ENCODE measurements at regions not wholly inside any gene's neighbourhood (a gene's known extent, or its start where the extent isn't known, plus 50 kb on each side); places are given as distances from the start of the nearest gene placed in this dataset.

- no peak for DNase-seq (ENCODE audit: low spot score)
Observed at GRCh38 chr4:131044368-131044767, 1948.4 kb downstream of the C4orf33 start.

GRCh38 chr4:131046821-131047220 is 1950.9 kb downstream of the C4orf33 start:
- DNase-seq (ENCODE audit: low spot score) = no peak

- no peak for DNase-seq (ENCODE audit: low spot score)
Observed at GRCh38 chr4:131052646-131053045, 1956.7 kb downstream of the C4orf33 start.

GRCh38 chr4:131054489-131055019 is 1958.6 kb downstream of the C4orf33 start:
- DNase-seq (ENCODE audit: low spot score) = no peak

GRCh38 chr4:131061734-131062133 is 1965.8 kb downstream of the C4orf33 start:
- no peak for DNase-seq (ENCODE audit: low spot score)

- DNase-seq (ENCODE audit: low spot score) = no peak
Observed at GRCh38 chr4:131063878-131064277, 1967.9 kb downstream of the C4orf33 start.

GRCh38 chr4:131081069-131081468 is 1985.1 kb downstream of the C4orf33 start:
- no peak for DNase-seq (ENCODE audit: low spot score)

- no peak for DNase-seq (ENCODE audit: low spot score)
Observed at GRCh38 chr4:131084997-131085396, 1989.0 kb downstream of the C4orf33 start.

GRCh38 chr4:131091896-131092295 is 1995.9 kb downstream of the C4orf33 start:
- DNase-seq (ENCODE audit: low spot score) = peak; percentile 14

GRCh38 chr4:131093303-131093702 is 1997.4 kb downstream of the C4orf33 start:
- DNase-seq (ENCODE audit: low spot score) = no peak

GRCh38 chr4:131098976-131099375 is 2003.0 kb downstream of the C4orf33 start:
- DNase-seq (ENCODE audit: low spot score) = no peak

GRCh38 chr4:131113273-131113672 is 2017.3 kb downstream of the C4orf33 start:
- no peak for DNase-seq (ENCODE audit: low spot score)

GRCh38 chr4:131113704-131114103 is 2017.8 kb downstream of the C4orf33 start:
- no peak for DNase-seq (ENCODE audit: low spot score)

GRCh38 chr4:131119661-131120060 is 2023.7 kb downstream of the C4orf33 start:
- DNase-seq (ENCODE audit: low spot score) = no peak

- DNase-seq (ENCODE audit: low spot score) = no peak
Observed at GRCh38 chr4:131137196-131137595, 2011.9 kb upstream of the PCDH10 start.

- no peak for DNase-seq (ENCODE audit: low spot score)
Observed at GRCh38 chr4:131159261-131159660, 1989.8 kb upstream of the PCDH10 start.

- DNase-seq (ENCODE audit: low spot score) = no peak
Observed at GRCh38 chr4:131192318-131192717, 1956.8 kb upstream of the PCDH10 start.

- no peak for DNase-seq (ENCODE audit: low spot score)
Observed at GRCh38 chr4:131207589-131207988, 1941.5 kb upstream of the PCDH10 start.

GRCh38 chr4:131248314-131248713 is 1900.8 kb upstream of the PCDH10 start:
- no peak for DNase-seq (ENCODE audit: low spot score)

GRCh38 chr4:131251321-131251720 is 1897.8 kb upstream of the PCDH10 start:
- DNase-seq (ENCODE audit: low spot score) = no peak

GRCh38 chr4:131257241-131257640 is 1891.9 kb upstream of the PCDH10 start:
- no peak for DNase-seq (ENCODE audit: low spot score)

- DNase-seq (ENCODE audit: low spot score) = no peak
Observed at GRCh38 chr4:131258361-131258760, 1890.7 kb upstream of the PCDH10 start.

- DNase-seq (ENCODE audit: low spot score) = no peak
Observed at GRCh38 chr4:131288441-131288840, 1860.7 kb upstream of the PCDH10 start.

- DNase-seq (ENCODE audit: low spot score) = no peak
Observed at GRCh38 chr4:131296192-131296591, 1852.9 kb upstream of the PCDH10 start.

GRCh38 chr4:131302108-131302507 is 1847.0 kb upstream of the PCDH10 start:
- no peak for DNase-seq (ENCODE audit: low spot score)
